HFFc6 (cell line): ENCODE measurements at regions not wholly inside any gene's neighbourhood (a gene's known extent, or its start where the extent isn't known, plus 50 kb on each side); places are given as distances from the start of the nearest gene placed in this dataset.

Experiments used
- DNase-seq: peaks from one replicate; pipeline ENCODE4 v3.0.0-alpha.2; 2018
- H3K27ac Mint-ChIP-seq: 2 replicates; pipeline ENCODE4 v1.8.0; 2020; ENCODE audit warnings: mild to moderate bottlenecking, mixed read lengths
- H3K27me3 Mint-ChIP-seq: 2 replicates; pipeline ENCODE4 v1.8.0; 2021; ENCODE audit warnings: mild to moderate bottlenecking, moderate library complexity, mixed read lengths; ENCODE audit not compliant: insufficient read depth
- H3K36me3 Mint-ChIP-seq: 2 replicates; pipeline ENCODE4 v1.8.0; 2021; ENCODE audit warnings: low read depth, mixed read lengths
- H3K4me1 Mint-ChIP-seq: 2 replicates; pipeline ENCODE4 v1.8.0; 2020; ENCODE audit warnings: low read depth, mixed read lengths
- H3K4me3 Mint-ChIP-seq: 2 replicates; pipeline ENCODE4 v1.8.0; 2020; ENCODE audit warnings: mild to moderate bottlenecking, moderate library complexity, mixed read lengths
- H3K9me3 Mint-ChIP-seq: 2 replicates; pipeline ENCODE4 v1.8.0; 2020; ENCODE audit warnings: mild to moderate bottlenecking, mixed read lengths
- TF ChIP-seq, protein P1 (sequence below): fragments of 200-600 bp; sonication (generic); IDR thresholded peaks from 2 replicates; pipeline ENCODE4 v1.5.0; 2021; ENCODE audit warnings: antibody characterized with exemption, mild to moderate bottlenecking

DNA sequence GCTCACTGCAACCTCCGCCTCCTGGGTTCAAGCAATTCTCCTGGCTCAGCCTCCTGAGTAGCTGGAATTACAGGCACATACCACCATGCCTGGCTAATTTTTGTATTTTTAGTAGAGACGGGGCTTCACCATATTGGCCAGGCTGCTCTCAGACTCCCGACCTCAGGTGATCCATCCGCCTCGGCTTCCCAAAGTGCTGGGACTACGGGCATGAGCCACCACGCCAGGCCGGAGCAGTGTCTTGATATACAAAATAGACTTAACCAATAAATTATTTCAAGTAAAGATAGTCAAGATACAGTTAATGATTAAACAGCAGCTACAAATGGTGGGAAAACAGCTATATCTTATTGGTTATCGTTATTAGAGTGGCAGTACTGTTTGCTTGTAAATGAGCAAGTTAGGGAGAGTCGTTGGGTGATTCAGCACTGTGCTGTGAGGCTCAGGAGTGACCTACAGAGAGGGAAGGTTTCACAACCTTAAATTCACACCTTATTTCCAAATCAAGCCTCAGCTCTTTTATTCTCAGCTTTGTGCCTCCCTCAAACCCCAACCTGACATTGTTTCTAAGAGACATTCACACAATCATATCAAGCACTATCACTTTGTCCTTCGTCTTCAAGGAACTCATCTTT is 1128.4 kb upstream of the MAP3K7 start:
- peaks cover 35% of the 10 kb centered on the region for H3K9me3 Mint-ChIP-seq
- no peak for DNase-seq
- no peaks in the 10 kb centered on the region for H3K36me3 Mint-ChIP-seq
- no peaks in the 10 kb centered on the region for H3K27me3 Mint-ChIP-seq
- H3K4me3 Mint-ChIP-seq = no peak overlapping the region
- H3K4me1 Mint-ChIP-seq = no peaks in the 10 kb centered on the region
- TF ChIP-seq, protein P1, sequence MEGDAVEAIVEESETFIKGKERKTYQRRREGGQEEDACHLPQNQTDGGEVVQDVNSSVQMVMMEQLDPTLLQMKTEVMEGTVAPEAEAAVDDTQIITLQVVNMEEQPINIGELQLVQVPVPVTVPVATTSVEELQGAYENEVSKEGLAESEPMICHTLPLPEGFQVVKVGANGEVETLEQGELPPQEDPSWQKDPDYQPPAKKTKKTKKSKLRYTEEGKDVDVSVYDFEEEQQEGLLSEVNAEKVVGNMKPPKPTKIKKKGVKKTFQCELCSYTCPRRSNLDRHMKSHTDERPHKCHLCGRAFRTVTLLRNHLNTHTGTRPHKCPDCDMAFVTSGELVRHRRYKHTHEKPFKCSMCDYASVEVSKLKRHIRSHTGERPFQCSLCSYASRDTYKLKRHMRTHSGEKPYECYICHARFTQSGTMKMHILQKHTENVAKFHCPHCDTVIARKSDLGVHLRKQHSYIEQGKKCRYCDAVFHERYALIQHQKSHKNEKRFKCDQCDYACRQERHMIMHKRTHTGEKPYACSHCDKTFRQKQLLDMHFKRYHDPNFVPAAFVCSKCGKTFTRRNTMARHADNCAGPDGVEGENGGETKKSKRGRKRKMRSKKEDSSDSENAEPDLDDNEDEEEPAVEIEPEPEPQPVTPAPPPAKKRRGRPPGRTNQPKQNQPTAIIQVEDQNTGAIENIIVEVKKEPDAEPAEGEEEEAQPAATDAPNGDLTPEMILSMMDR = no peak
- no peak overlapping the region for H3K27ac Mint-ChIP-seq

DNA sequence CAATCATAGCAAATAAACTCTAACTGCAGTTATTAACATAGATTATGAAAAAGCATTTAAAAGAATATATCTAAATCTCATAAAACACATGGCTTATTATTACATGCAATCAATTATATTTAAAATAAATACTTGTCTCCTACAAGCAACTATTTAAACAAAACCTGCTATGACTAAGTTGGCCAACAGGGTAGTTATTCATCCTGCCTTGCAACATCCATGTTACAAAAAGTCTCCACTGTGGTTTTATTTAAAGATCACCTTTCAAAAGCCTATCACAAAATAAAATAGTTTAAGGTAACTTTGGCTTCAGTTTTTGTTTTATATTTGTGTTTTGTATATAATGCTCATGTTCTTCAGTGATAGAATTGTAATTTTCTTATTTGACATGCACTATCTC is 1127.0 kb upstream of the MAP3K7 start:
- no peaks in the 10 kb centered on the region for H3K36me3 Mint-ChIP-seq
- H3K4me1 Mint-ChIP-seq = no peaks in the 10 kb centered on the region
- H3K27ac Mint-ChIP-seq = no peak overlapping the region
- no peak for DNase-seq
- H3K4me3 Mint-ChIP-seq = no peak overlapping the region
- H3K27me3 Mint-ChIP-seq = no peaks in the 10 kb centered on the region
- TF ChIP-seq, protein P1 = no peak
- H3K9me3 Mint-ChIP-seq = peaks cover 38% of the 10 kb centered on the region

DNA sequence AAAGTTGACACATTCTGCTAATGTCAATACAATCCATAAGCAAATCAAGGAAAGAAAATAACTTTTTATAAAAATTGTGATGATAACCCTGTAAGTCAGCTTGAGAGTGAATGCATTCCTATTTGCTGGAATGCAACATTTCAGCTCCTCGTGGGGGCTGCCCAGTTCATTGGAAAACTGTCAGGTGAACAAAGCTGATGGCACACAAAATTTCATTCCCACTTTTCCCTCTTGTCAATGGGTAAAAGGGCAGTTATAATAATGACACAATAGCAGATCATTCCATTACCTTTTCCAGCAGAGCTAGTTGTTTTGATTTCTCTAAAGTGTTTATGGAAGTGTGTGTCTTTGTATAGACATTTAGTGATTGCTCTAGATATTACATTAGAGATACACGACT is 1124.6 kb upstream of the MAP3K7 start:
- no peak overlapping the region for H3K4me3 Mint-ChIP-seq
- H3K27me3 Mint-ChIP-seq = no peaks in the 10 kb centered on the region
- TF ChIP-seq, protein P1 = no peak
- no peak overlapping the region for H3K27ac Mint-ChIP-seq
- DNase-seq = no peak
- no peaks in the 10 kb centered on the region for H3K36me3 Mint-ChIP-seq
- H3K4me1 Mint-ChIP-seq = no peaks in the 10 kb centered on the region
- H3K9me3 Mint-ChIP-seq = peaks cover 38% of the 10 kb centered on the region

DNA sequence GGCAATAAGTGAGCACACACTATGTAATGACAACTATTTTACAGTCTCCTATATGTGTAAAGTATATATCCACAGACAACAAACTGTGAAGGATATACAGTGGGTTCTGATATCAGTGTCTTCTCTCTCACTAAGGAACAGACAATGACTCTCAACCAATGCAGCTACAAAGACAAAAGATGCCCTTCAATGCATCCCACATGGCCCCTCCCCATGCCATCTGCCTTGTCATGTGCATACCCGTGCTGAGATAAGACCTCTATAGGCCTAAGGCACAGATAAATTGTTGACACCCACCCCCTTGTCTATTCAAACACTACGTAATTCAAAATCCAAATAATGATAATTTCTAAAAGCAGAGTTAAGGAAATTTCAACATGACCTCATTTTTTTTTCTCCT is 1123.5 kb upstream of the MAP3K7 start:
- no peak overlapping the region for H3K27ac Mint-ChIP-seq
- no peak overlapping the region for H3K4me3 Mint-ChIP-seq
- no peaks in the 10 kb centered on the region for H3K27me3 Mint-ChIP-seq
- H3K4me1 Mint-ChIP-seq = no peaks in the 10 kb centered on the region
- TF ChIP-seq, protein P1 = no peak
- H3K36me3 Mint-ChIP-seq = no peaks in the 10 kb centered on the region
- no peak for DNase-seq
- H3K9me3 Mint-ChIP-seq = peaks cover 28% of the 10 kb centered on the region

DNA sequence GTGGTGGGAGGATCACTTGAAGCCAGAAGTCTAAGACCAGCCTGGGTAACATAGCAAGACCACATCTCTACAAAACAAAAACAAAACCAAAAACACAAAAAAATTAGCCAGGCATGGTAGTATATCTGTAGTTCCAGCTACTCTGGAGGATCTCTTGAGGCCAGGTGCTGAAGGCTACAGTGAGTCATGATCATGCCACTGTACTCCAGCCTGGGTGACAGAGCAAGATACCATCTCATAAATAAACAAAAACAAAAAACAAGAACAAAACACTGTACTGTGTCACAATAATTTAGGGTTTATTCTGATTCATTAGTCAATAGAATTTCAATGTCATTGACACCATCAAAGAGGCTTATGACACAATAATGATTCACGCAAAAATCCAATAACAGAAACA is 1121.7 kb upstream of the MAP3K7 start:
- Mint-ChIP-seq H3K27ac (no peak overlapping the region), H3K27me3 (no peaks in the 10 kb centered on the region), H3K4me1 (no peaks in the 10 kb centered on the region), H3K4me3 (no peak overlapping the region), H3K9me3 (peaks cover 24% of the 10 kb centered on the region), H3K36me3 (no peaks in the 10 kb centered on the region)
- TF ChIP-seq, protein P1 = no peak
- no peak for DNase-seq

DNA sequence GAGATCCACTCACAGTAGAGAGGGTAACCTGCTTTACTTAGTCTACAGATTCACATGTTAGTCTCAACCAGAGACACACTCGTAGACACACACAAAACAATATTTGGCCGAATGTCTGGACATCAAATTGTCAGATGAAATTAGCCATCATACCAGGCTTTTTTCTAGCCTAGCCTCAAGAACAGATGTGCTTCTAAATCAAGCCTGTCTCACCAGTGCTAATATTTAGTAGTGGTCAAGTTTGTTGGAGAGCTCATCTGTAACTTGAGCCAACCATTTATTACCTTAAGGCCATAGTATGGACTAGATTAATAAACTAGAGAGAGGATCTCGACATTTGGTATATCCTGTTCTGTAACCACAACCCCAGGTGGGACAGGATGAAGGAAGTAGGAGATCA is 1118.8 kb upstream of the MAP3K7 start:
- no peak overlapping the region for H3K4me3 Mint-ChIP-seq
- H3K27me3 Mint-ChIP-seq = no peaks in the 10 kb centered on the region
- no peaks in the 10 kb centered on the region for H3K4me1 Mint-ChIP-seq
- peaks cover 24% of the 10 kb centered on the region for H3K9me3 Mint-ChIP-seq
- DNase-seq = no peak
- no peak overlapping the region for H3K27ac Mint-ChIP-seq
- TF ChIP-seq, protein P1 = no peak
- peaks cover 5% of the 10 kb centered on the region; the same call in 1 of the 2 replicates for H3K36me3 Mint-ChIP-seq
